Sigmoid colon (tissue), 6 donors: ENCODE measurements at regions not wholly inside any gene's neighbourhood (a gene's known extent, or its start where the extent isn't known, plus 50 kb on each side); places are given as distances from the start of the nearest gene placed in this dataset.

ENCODE experiments used
- DNase-seq: peaks from one replicate; pipeline ENCODE4 v3.0.0-alpha.2; 2019
- H3K27ac ChIP-seq, 4 donors: fragments of 200-600 bp; sonication (generic); one replicate each; pipeline ENCODE4 v1.5.1; 2016 to 2019; ENCODE audit warnings: mild to moderate bottlenecking in 1 of 4
- H3K27me3 ChIP-seq, 3 donors: fragments of 200-600 bp; sonication (generic); one replicate each; pipeline ENCODE4 v1.5.1; 2019; ENCODE audit warnings: mild to moderate bottlenecking in 1 of 3
- H3K36me3 ChIP-seq, 4 donors: fragments of 200-600 bp; sonication (generic); one replicate each; pipeline ENCODE4 v1.5.1; 2016 to 2019
- H3K4me1 ChIP-seq, 4 donors: fragments of 200-600 bp; sonication (generic); one replicate each; pipeline ENCODE4 v1.5.1; 2017 to 2019
- H3K4me3 ChIP-seq, 4 donors: fragments of 200-600 bp; sonication (generic); one replicate each; pipeline ENCODE4 v1.5.1; 2017 to 2019; ENCODE audit warnings: mild to moderate bottlenecking in 2 of 4, moderate library complexity in 1 of 4
- H3K9me3 ChIP-seq, 4 donors: fragments of 200-600 bp in 3 of 4; sonication (generic) in 3 of 4; one replicate each; pipeline versions ENCODE4 v1.5.1 to v1.6.1; 2013 to 2019
- CTCF ChIP-seq, 4 experiments: fragments of 450-650 bp in 3 of 4; fragments of 200-600 bp in 1 of 4; IDR thresholded peaks; one replicate each; pipeline ENCODE4 v1.5.1; 2016 to 2019; ENCODE audit warnings: antibody characterized with exemption in 4 of 4, mild to moderate bottlenecking in 3 of 4, moderate library complexity in 2 of 4
- EP300 ChIP-seq, 4 donors: sonication (generic); formaldehyde crosslinking; IDR thresholded peaks; one replicate each; pipeline ENCODE4 v1.6.1; 2017; ENCODE audit warnings: antibody characterized with exemption in 4 of 4
- POLR2A ChIP-seq, 2 donors: fragments of 450-650 bp; IDR thresholded peaks; one replicate each; pipeline ENCODE4 v1.6.1; 2016; ENCODE audit warnings: antibody characterized with exemption in 2 of 2, mild to moderate bottlenecking in 2 of 2, moderate library complexity in 2 of 2
- POLR2AphosphoS5 ChIP-seq, 4 donors: sonication (generic); formaldehyde crosslinking; IDR thresholded peaks; one replicate each; pipeline ENCODE4 v1.6.1; 2017; ENCODE audit warnings: antibody characterized with exemption in 4 of 4
- WGBS, 2 donors: extraction: QIAGEN DNeasy Blood & Tissue Kit; methylation state at CpG; one replicate each; pipeline ENCODE4 v1.1.7; 2013; 5-methylcytosine and 5-hydroxymethylcytosine counted together
- intact Hi-C: fragments of 100-400 bp; cut with DNase I; formaldehyde crosslinking; loops from one replicate; pipeline ENCODE4 v1.15.1; 2023
- donor health status: healthy with polysubstance abuse.
- donor health status: healthy.

GRCh38 chr7:42666994-42667393 lies 244.9 kb downstream of the C7orf25 start:
- no peak for DNase-seq
- H3K36me3 ChIP-seq: no peaks in the 10 kb centered on the region
- no peak overlapping the region for H3K27ac ChIP-seq
- H3K4me3 ChIP-seq: no peak overlapping the region
- WGBS, 2 donors: 85% methylated on average over 3 of the region's 3 CpGs
- peaks cover 0 to 12% (median 1%) of the 10 kb centered on the region in 4 donors for H3K4me1 ChIP-seq
- TF ChIP-seq POLR2AphosphoS5 (IDR thresholded peaks at IDR 0.05) (no peak), CTCF (IDR thresholded peaks at IDR 0.05) (no peak), POLR2A (IDR thresholded peaks at IDR 0.05) (no peak), EP300 (IDR thresholded peaks at IDR 0.05) (no peak)
- peaks cover 0 to 5% (median 1%) of the 10 kb centered on the region in 4 donors for H3K9me3 ChIP-seq
- intact Hi-C loops: no loop called here
- no peaks in the 10 kb centered on the region for H3K27me3 ChIP-seq

DNA sequence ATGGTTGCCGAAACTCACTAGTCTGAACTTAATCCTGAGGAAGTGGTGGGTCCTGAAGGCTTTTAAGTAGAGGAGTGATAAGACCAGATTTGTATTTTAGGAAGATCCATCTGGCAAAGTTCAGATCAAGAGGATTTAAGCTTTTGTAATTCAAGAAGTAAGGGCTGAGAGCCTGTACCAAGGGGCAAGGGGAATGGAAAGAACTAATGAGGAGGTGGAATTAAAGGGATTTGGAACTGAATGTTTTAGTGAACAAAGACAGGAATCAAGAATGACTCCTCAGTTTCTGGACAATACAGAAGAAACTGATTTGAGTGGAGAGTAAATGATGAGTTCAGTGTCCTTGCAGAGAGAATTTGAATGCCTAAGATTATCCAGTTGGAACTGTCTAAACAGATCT lies 249.0 kb downstream of the C7orf25 start:
- Histone ChIP-seq H3K36me3 (no peaks in the 10 kb centered on the region), H3K4me1 (no peaks in the 10 kb centered on the region), H3K4me3 (no peak overlapping the region), H3K9me3 (peaks cover 0 to 5% (median 1%) of the 10 kb centered on the region in 4 donors), H3K27me3 (no peaks in the 10 kb centered on the region), H3K27ac (no peak overlapping the region)
- TF ChIP-seq POLR2A (IDR thresholded peaks at IDR 0.05) (no peak), POLR2AphosphoS5 (IDR thresholded peaks at IDR 0.05) (no peak), CTCF (IDR thresholded peaks at IDR 0.05) (no peak), EP300 (IDR thresholded peaks at IDR 0.05) (no peak)
- 86 to 98% methylated on average over 1 of the region's 1 CpG for WGBS, 2 donors
- intact Hi-C loops: no loop called here
- DNase-seq: no peak

GRCh38 chr7:42661312-42661711 lies 250.6 kb downstream of the C7orf25 start:
- Histone ChIP-seq H3K4me3 (no peak overlapping the region), H3K27me3 (no peaks in the 10 kb centered on the region), H3K4me1 (no peaks in the 10 kb centered on the region), H3K36me3 (no peaks in the 10 kb centered on the region), H3K27ac (no peak overlapping the region), H3K9me3 (no peaks in the 10 kb centered on the region)
- WGBS, 2 donors: 89 to 95% methylated on average over 2 of the region's 2 CpGs
- TF ChIP-seq POLR2AphosphoS5 (IDR thresholded peaks at IDR 0.05) (no peak), CTCF (IDR thresholded peaks at IDR 0.05) (no peak), POLR2A (IDR thresholded peaks at IDR 0.05) (no peak), EP300 (IDR thresholded peaks at IDR 0.05) (no peak)
- intact Hi-C loops: no loop called here
- no peak for DNase-seq

GRCh38 chr7:42650701-42651100 lies 261.2 kb downstream of the C7orf25 start:
- TF ChIP-seq CTCF (IDR thresholded peaks at IDR 0.05): no peak
- TF ChIP-seq POLR2A (IDR thresholded peaks at IDR 0.05): no peak
- no peak for TF ChIP-seq EP300 (IDR thresholded peaks at IDR 0.05)
- TF ChIP-seq POLR2AphosphoS5 (IDR thresholded peaks at IDR 0.05): no peak
- Histone ChIP-seq H3K4me3 (no peak overlapping the region), H3K9me3 (no peaks in the 10 kb centered on the region), H3K4me1 (no peaks in the 10 kb centered on the region), H3K27me3 (no peaks in the 10 kb centered on the region), H3K36me3 (no peaks in the 10 kb centered on the region), H3K27ac (no peak overlapping the region)
- WGBS, 2 donors: 96 to 97% methylated on average over 1 of the region's 1 CpG
- intact Hi-C loops: no loop called here
- no peak for DNase-seq

GRCh38 chr7:42650171-42650570 lies 261.7 kb downstream of the C7orf25 start:
- H3K4me3 ChIP-seq: no peak overlapping the region
- H3K4me1 ChIP-seq: no peaks in the 10 kb centered on the region
- intact Hi-C loops: no loop called here
- H3K9me3 ChIP-seq: no peaks in the 10 kb centered on the region
- TF ChIP-seq POLR2A (IDR thresholded peaks at IDR 0.05) (no peak), POLR2AphosphoS5 (IDR thresholded peaks at IDR 0.05) (no peak)
- H3K27me3 ChIP-seq: no peaks in the 10 kb centered on the region
- no peak overlapping the region for H3K27ac ChIP-seq
- DNase-seq: no peak
- H3K36me3 ChIP-seq: no peaks in the 10 kb centered on the region
- 58 to 79% methylated on average over 6 of the region's 6 CpGs for whole genome bisulfite sequencing, 2 donors
